B cell (primary cell): ENCODE measurements at regions not wholly inside any gene's neighbourhood (a gene's known extent, or its start where the extent isn't known, plus 50 kb on each side); places are given as distances from the start of the nearest gene placed in this dataset.

Source experiments
- ATAC-seq: fragments of 200-7000 bp; cut with Tn5 transposase; one replicate; pipeline ENCODE4 v1.10.0; 2021; ENCODE audit warnings: low read depth, mild to moderate bottlenecking, moderate number of reproducible peaks, moderate library complexity
- CTCF ChIA-PET: fragments of 350-600 bp; sonication (Branson Sonifier 250); formaldehyde crosslinking; loops from one replicate; lab custom pipeline; 2021; ENCODE audit warnings: antibody characterized with exemption, inconsistent platforms; lab: Charles Lee
- POLR2A ChIA-PET: fragments of 350-600 bp; sonication (Branson Sonifier 250); formaldehyde crosslinking; loops from one replicate; lab custom pipeline; 2021; ENCODE audit warnings: antibody characterized with exemption; lab: Charles Lee
- DNase-seq: peaks from one replicate; pipeline ENCODE4 v3.0.0; 2013
- H2AFZ ChIP-seq: 2 replicates; pipeline ENCODE4 v1.6.1; 2012; ENCODE audit warnings: mild to moderate bottlenecking, low read depth, low read length; ENCODE audit not compliant: insufficient read depth, poor library complexity, severe bottlenecking
- H3K27ac ChIP-seq, 2 donors: 1 replicate in 1 of 2; 2 replicates in 1 of 2; pipeline ENCODE4 v1.5.1; 2012 to 2013; ENCODE audit warnings: low read length in 2 of 2, mild to moderate bottlenecking in 2 of 2, moderate library complexity in 1 of 2
- H3K27me3 ChIP-seq, 4 experiments: fragments of 200-600 bp in 1 of 4; sonication (generic) in 1 of 4; replicated peaks in 1 of 4; 1 replicate in 2 of 4; 2 replicates in 2 of 4; pipeline versions ENCODE4 v1.6.1 to v1.7.0; 2013 to 2016; ENCODE audit warnings: low read length in 3 of 4, mild to moderate bottlenecking in 2 of 4, mixed read lengths in 1 of 4, moderate library complexity in 1 of 4; ENCODE audit not compliant: insufficient read depth in 4 of 4, control insufficient read depth in 3 of 4; ENCODE audit errors: control extremely low read depth in 1 of 4
- H3K36me3 ChIP-seq, 2 experiments: replicated peaks in 1 of 2; 1 replicate in 1 of 2; 2 replicates in 1 of 2; pipeline versions ENCODE4 v1.6.1 to v1.7.1; 2013; ENCODE audit warnings: low read length in 1 of 2; ENCODE audit not compliant: insufficient read depth in 2 of 2, control insufficient read depth in 1 of 2; ENCODE audit errors: control extremely low read depth in 1 of 2, extremely low read depth in 1 of 2
- H3K4me1 ChIP-seq, 2 donors: fragments of 200-600 bp in 1 of 2; sonication (generic) in 1 of 2; 1 replicate in 1 of 2; 2 replicates in 1 of 2; pipeline versions ENCODE4 v1.5.1 to v1.6.1; 2013 to 2017; ENCODE audit warnings: low read length in 2 of 2; ENCODE audit not compliant: control insufficient read depth in 2 of 2, insufficient read depth in 2 of 2
- H3K4me2 ChIP-seq: replicated peaks from 2 replicates; pipeline ENCODE3; 2012; ENCODE audit warnings: mild to moderate bottlenecking, low read depth, low read length; ENCODE audit not compliant: poor library complexity, severe bottlenecking
- H3K4me3 ChIP-seq, 5 experiments: fragments of 200-600 bp in 1 of 5; sonication (generic) in 1 of 5; 1 replicate in 3 of 5; 2 replicates in 2 of 5; pipeline versions ENCODE4 v1.5.1 to v1.7.0; 2011 to 2016; ENCODE audit warnings: low read length in 4 of 5, mild to moderate bottlenecking in 4 of 5, low read depth in 2 of 5, control low read depth in 1 of 5, moderate library complexity in 1 of 5; ENCODE audit not compliant: insufficient read depth in 1 of 5; ENCODE audit errors: control extremely low read depth in 1 of 5, extremely low read depth in 1 of 5
- H3K79me2 ChIP-seq: fragments of 200-600 bp; sonication (generic); one replicate; pipeline ENCODE4 v1.6.0; 2016; ENCODE audit warnings: low read length; ENCODE audit not compliant: control insufficient read depth, insufficient read depth
- H3K9ac ChIP-seq: fragments of 200-600 bp; sonication (generic); 2 replicates; pipeline ENCODE4 v1.6.1; 2017; ENCODE audit warnings: mild to moderate bottlenecking, low read length, moderate library complexity
- H3K9me3 ChIP-seq, 3 donors: one replicate each; pipeline versions ENCODE4 v1.6.1 to v1.7.1; 2013; ENCODE audit warnings: low read length in 2 of 3; ENCODE audit not compliant: control insufficient read depth in 2 of 3, insufficient read depth in 1 of 3; ENCODE audit errors: control extremely low read depth in 1 of 3
- H4K20me1 ChIP-seq: 2 replicates; pipeline ENCODE4 v1.6.0; 2012; ENCODE audit warnings: mild to moderate bottlenecking, low read length; ENCODE audit not compliant: insufficient read depth, control insufficient read depth, poor library complexity, severe bottlenecking
- H3K27ac Mint-ChIP-seq: one replicate; pipeline ENCODE4 v1.8.0; 2021; ENCODE audit warnings: mixed read lengths
- H3K27me3 Mint-ChIP-seq: one replicate; pipeline ENCODE4 v1.8.0; 2021; ENCODE audit warnings: mixed read lengths
- H3K4me1 Mint-ChIP-seq: one replicate; pipeline ENCODE4 v1.8.0; 2021; ENCODE audit warnings: mixed read lengths
- H3K4me3 Mint-ChIP-seq: one replicate; pipeline ENCODE4 v1.8.0; 2021; ENCODE audit warnings: mixed read lengths
- H3K9me3 Mint-ChIP-seq: one replicate; pipeline ENCODE4 v1.8.0; 2022; ENCODE audit warnings: mixed read lengths; ENCODE audit not compliant: insufficient read depth
- CTCF ChIP-seq: fragments of 200-600 bp; IDR thresholded peaks from one replicate; pipeline ENCODE4 v1.8.0; 2022; ENCODE audit warnings: antibody characterized with exemption, mild to moderate bottlenecking
- EZH2 ChIP-seq: IDR thresholded peaks from 2 replicates; pipeline ENCODE4 v1.6.1; 2012; ENCODE audit warnings: borderline replicate concordance, low read depth, mild to moderate bottlenecking, moderate library complexity, low read length; ENCODE audit not compliant: insufficient read depth, poor library complexity, severe bottlenecking
- WGBS: methylation state at CpG from one replicate; pipeline ENCODE4 v1.1.5; 2013; ENCODE audit warnings: missing lambda C conversion rate; ENCODE audit not compliant: insufficient coverage; 5-methylcytosine and 5-hydroxymethylcytosine counted together
- intact Hi-C: fragments of 100-400 bp; cut with micrococcal nuclease; formaldehyde crosslinking; loops from one replicate; pipeline ENCODE4 v1.10.0; 2022

- TF ChIP-seq CTCF (no peak), EZH2 (no peak)
- ATAC-seq (no peak), DNase-seq (no peak)
- Mint-ChIP-seq H3K9me3 (no peaks in the 10 kb centered on the region), H3K27ac (no peak overlapping the region), H3K4me3 (no peak overlapping the region), H3K4me1 (no peaks in the 10 kb centered on the region), H3K27me3 (no peaks in the 10 kb centered on the region)
- no peaks in the 10 kb centered on the region for H3K79me2 ChIP-seq
- CTCF ChIA-PET: no interaction called here
- H3K27me3 ChIP-seq: no peaks in the 10 kb centered on the region
- 83% methylated on average over 2 of the region's 6 CpGs for WGBS
- no peaks in the 10 kb centered on the region for H3K36me3 ChIP-seq
- no peak overlapping the region for H3K4me3 ChIP-seq
- no peak overlapping the region for H3K4me2 ChIP-seq
- no peaks in the 10 kb centered on the region for H3K4me1 ChIP-seq
- POLR2A ChIA-PET: no interaction called here
- H2AFZ ChIP-seq: no peak overlapping the region
- no peak overlapping the region for H3K27ac ChIP-seq
- H4K20me1 ChIP-seq: no peaks in the 10 kb centered on the region
- intact Hi-C loops: no loop called here
- no peaks in the 10 kb centered on the region for H3K9me3 ChIP-seq
- no peak overlapping the region for H3K9ac ChIP-seq
Measured at GRCh38 chr6:127000631-127001030, 117.8 kb upstream of the RSPO3 start.

GRCh38 chr6:127013865-127014264, 104.6 kb upstream of the RSPO3 start:
- TF ChIP-seq CTCF (no peak), EZH2 (no peak)
- H3K4me1 ChIP-seq: no peaks in the 10 kb centered on the region
- Mint-ChIP-seq H3K27me3 (no peaks in the 10 kb centered on the region), H3K4me1 (no peaks in the 10 kb centered on the region), H3K9me3 (no peaks in the 10 kb centered on the region), H3K27ac (no peak overlapping the region), H3K4me3 (no peak overlapping the region)
- DNase-seq: no peak
- H3K79me2 ChIP-seq: no peaks in the 10 kb centered on the region
- no peak overlapping the region for H3K27ac ChIP-seq
- no peak overlapping the region for H3K9ac ChIP-seq
- intact Hi-C loops: no loop called here
- ChIA-PET CTCF (no interaction called here), POLR2A (interaction anchor here (0.7 kb wide), 1 partner anchor 1470 kb away, joined by 3 read pairs; no protein-coding TSS in a partner anchor)
- H3K4me3 ChIP-seq: no peak overlapping the region
- no peak overlapping the region for H3K4me2 ChIP-seq
- H3K36me3 ChIP-seq: no peaks in the 10 kb centered on the region
- no peak overlapping the region for H2AFZ ChIP-seq
- H4K20me1 ChIP-seq: no peaks in the 10 kb centered on the region
- no peaks in the 10 kb centered on the region for H3K27me3 ChIP-seq
- H3K9me3 ChIP-seq: no peaks in the 10 kb centered on the region
- WGBS: no CpG with 5 or more reads among the region's 3 CpGs
- no peak for ATAC-seq
